Esophagus squamous epithelium (tissue), 4 donors: ENCODE measurements at regions not wholly inside any gene's neighbourhood (a gene's known extent, or its start where the extent isn't known, plus 50 kb on each side); places are given as distances from the start of the nearest gene placed in this dataset.
"Not testable (repeated sequence)": the region's sequence is repeated elsewhere in the genome, so short reads cannot be mapped to it uniquely, and the experiment has no call there.

Experiments
- POLR2A ChIP-seq, 4 donors: fragments of 450-650 bp; IDR thresholded peaks; one replicate each; pipeline ENCODE4 v1.6.1; 2017; ENCODE audit warnings: antibody characterized with exemption in 4 of 4, mild to moderate bottlenecking in 4 of 4, moderate library complexity in 3 of 4
- TF ChIP-seq, protein P1 (sequence below), 6 experiments: fragments of 450-650 bp in 4 of 6; fragments of 200-600 bp in 2 of 6; sonication (generic) in 2 of 6; IDR thresholded peaks; one replicate each; pipeline ENCODE4 v1.5.1; 2016 to 2019; ENCODE audit warnings: antibody characterized with exemption in 6 of 6, mild to moderate bottlenecking in 4 of 6, moderate library complexity in 4 of 6

DNA sequence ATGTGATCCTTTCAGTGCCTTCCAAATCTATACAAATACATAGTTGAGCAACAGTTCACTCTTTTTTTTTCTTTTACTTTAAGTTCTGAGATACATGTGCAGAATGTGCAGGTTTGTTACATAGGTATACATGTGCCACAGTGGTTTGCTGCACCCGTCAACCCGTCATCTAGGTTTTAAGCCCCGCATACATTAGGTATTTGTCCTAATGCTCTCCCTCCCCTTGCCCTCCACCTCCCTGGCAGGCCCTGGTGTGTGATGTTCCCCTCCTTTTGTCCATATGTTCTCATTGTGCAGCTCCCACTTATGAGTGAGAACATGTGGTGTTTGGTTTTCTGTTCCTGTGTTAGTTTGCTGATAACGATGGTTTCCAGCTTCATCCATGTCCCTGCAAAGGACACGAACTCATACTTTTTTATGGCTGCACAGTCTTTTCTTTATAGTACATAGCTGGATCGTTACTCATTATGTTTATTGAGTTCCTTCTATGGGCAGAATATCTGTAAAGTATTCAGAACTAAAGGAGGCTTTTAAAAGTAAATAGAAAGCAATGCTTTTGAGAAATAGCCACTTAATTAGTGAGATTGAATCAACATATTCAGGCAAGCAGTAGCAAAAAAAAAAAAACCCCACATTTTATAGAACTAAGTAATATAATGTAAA, 131.6 kb upstream of the POT1 start:
- TF ChIP-seq, protein P1, sequence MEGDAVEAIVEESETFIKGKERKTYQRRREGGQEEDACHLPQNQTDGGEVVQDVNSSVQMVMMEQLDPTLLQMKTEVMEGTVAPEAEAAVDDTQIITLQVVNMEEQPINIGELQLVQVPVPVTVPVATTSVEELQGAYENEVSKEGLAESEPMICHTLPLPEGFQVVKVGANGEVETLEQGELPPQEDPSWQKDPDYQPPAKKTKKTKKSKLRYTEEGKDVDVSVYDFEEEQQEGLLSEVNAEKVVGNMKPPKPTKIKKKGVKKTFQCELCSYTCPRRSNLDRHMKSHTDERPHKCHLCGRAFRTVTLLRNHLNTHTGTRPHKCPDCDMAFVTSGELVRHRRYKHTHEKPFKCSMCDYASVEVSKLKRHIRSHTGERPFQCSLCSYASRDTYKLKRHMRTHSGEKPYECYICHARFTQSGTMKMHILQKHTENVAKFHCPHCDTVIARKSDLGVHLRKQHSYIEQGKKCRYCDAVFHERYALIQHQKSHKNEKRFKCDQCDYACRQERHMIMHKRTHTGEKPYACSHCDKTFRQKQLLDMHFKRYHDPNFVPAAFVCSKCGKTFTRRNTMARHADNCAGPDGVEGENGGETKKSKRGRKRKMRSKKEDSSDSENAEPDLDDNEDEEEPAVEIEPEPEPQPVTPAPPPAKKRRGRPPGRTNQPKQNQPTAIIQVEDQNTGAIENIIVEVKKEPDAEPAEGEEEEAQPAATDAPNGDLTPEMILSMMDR (IDR thresholded peaks at IDR 0.05): not testable (repeated sequence)
- TF ChIP-seq POLR2A (IDR thresholded peaks at IDR 0.05): not testable (repeated sequence)
